22Rv1 (cell line): ENCODE measurements at regions not wholly inside any gene's neighbourhood (a gene's known extent, or its start where the extent isn't known, plus 50 kb on each side); places are given as distances from the start of the nearest gene placed in this dataset.

Source experiments
- CTCF ChIP-seq: fragments of 450-650 bp; IDR thresholded peaks from 2 replicates; pipeline ENCODE4 v1.5.1; 2017; ENCODE audit warnings: mild to moderate bottlenecking
- ZFX ChIP-seq: fragments of 450-650 bp; IDR thresholded peaks from 2 replicates; pipeline ENCODE4 v1.6.1; 2017; ENCODE audit warnings: antibody characterized with exemption, borderline replicate concordance

GRCh38 chr10:64014281-64014680 lies 493.1 kb downstream of the REEP3 start:
- no peak for TF ChIP-seq CTCF
- TF ChIP-seq ZFX, result no peak
